Urinary bladder (tissue), 3 donors: ENCODE measurements at regions not wholly inside any gene's neighbourhood (a gene's known extent, or its start where the extent isn't known, plus 50 kb on each side); places are given as distances from the start of the nearest gene placed in this dataset.

Experiments
- DNase-seq: peaks from one replicate; pipeline ENCODE4 v3.0.0-alpha.2; 2015; ENCODE audit errors: extremely low spot score
- H3K27ac ChIP-seq: one replicate; pipeline ENCODE4 v1.5.1; 2013; ENCODE audit warnings: low read depth, mild to moderate bottlenecking, moderate library complexity
- H3K36me3 ChIP-seq: one replicate; pipeline ENCODE4 v1.6.1; 2013; ENCODE audit warnings: mild to moderate bottlenecking, moderate library complexity; ENCODE audit not compliant: insufficient read depth
- H3K4me1 ChIP-seq: one replicate; pipeline ENCODE4 v1.6.1; 2013; ENCODE audit warnings: mild to moderate bottlenecking, moderate library complexity; ENCODE audit not compliant: insufficient read depth
- H3K4me3 ChIP-seq: one replicate; pipeline ENCODE4 v1.5.1; 2013; ENCODE audit warnings: low read depth, low read length
- WGBS: extraction: QIAGEN DNeasy Blood & Tissue Kit; methylation state at CpG from one replicate; pipeline ENCODE4 v1.1.7; 2013; 5-methylcytosine and 5-hydroxymethylcytosine counted together
- donor health status: healthy with polysubstance abuse.
- donor health status: healthy.

DNA sequence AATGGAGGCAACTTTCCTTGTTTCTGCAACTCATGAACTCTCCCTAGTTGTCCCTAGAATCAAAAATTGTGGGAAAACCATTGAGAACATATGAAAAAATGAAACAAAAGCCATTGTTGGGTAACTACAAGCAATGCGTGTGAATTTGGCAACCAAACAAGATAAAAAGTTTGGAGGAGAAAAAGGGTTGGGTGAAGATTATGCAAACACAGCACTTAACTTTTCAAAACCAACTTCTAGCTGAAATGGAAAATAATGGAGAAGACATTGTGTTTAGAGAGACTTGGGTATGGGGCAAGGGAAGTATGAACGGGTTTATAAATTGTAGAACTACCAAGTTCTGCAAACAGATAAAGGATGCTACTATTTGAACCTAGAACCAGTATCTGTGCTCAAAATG, 89.0 kb upstream of the SVIL start:
- Histone ChIP-seq H3K36me3 (no peaks in the 10 kb centered on the region), H3K4me1 (no peaks in the 10 kb centered on the region), H3K27ac (no peak overlapping the region), H3K4me3 (no peak overlapping the region)
- 53% methylated on average over 2 of the region's 2 CpGs for WGBS
- DNase-seq, result no peak

GRCh38 chr10:29722777-29723176, 88.0 kb upstream of the SVIL start:
- no peak for DNase-seq
- 52% methylated on average over 4 of the region's 4 CpGs for WGBS
- Histone ChIP-seq H3K36me3 (no peaks in the 10 kb centered on the region), H3K4me1 (no peaks in the 10 kb centered on the region), H3K4me3 (no peak overlapping the region), H3K27ac (no peak overlapping the region)

- no peaks in the 10 kb centered on the region for H3K4me1 ChIP-seq
- no peak overlapping the region for H3K4me3 ChIP-seq
- H3K36me3 ChIP-seq, result no peaks in the 10 kb centered on the region
- DNase-seq, result no peak
- H3K27ac ChIP-seq, result no peak overlapping the region
Observed at GRCh38 chr10:29720149-29720548, 85.4 kb upstream of the SVIL start.

DNA sequence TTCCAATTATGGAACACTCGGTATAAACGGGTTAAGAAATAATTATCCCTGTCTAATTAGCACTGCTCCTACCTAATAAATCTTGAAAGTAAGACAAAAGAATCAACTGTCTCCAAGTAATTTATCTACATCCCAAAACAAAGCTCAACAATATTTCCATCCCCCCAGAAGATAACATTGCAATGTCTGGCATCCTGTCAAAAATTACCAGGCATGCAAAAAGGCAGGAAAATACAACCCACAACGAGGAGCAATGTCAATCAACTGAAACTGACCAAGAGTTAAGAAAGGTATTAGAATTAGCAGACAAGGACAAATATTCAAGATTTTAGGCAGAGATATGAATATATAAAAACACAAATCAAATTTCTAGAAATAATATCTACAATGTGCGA, 84.5 kb upstream of the SVIL start:
- 75% methylated on average over 4 of the region's 4 CpGs for WGBS
- Histone ChIP-seq H3K4me1 (no peaks in the 10 kb centered on the region), H3K36me3 (no peaks in the 10 kb centered on the region), H3K27ac (no peak overlapping the region), H3K4me3 (no peak overlapping the region)
- DNase-seq, result no peak

- no peak overlapping the region for H3K27ac ChIP-seq
- no peaks in the 10 kb centered on the region for H3K36me3 ChIP-seq
- H3K4me1 ChIP-seq, result no peaks in the 10 kb centered on the region
- no peak overlapping the region for H3K4me3 ChIP-seq
- DNase-seq, result no peak
- WGBS, result 88% methylated on average over 2 of the region's 2 CpGs
Observed at GRCh38 chr10:29715296-29715695, 80.5 kb upstream of the SVIL start.

DNA sequence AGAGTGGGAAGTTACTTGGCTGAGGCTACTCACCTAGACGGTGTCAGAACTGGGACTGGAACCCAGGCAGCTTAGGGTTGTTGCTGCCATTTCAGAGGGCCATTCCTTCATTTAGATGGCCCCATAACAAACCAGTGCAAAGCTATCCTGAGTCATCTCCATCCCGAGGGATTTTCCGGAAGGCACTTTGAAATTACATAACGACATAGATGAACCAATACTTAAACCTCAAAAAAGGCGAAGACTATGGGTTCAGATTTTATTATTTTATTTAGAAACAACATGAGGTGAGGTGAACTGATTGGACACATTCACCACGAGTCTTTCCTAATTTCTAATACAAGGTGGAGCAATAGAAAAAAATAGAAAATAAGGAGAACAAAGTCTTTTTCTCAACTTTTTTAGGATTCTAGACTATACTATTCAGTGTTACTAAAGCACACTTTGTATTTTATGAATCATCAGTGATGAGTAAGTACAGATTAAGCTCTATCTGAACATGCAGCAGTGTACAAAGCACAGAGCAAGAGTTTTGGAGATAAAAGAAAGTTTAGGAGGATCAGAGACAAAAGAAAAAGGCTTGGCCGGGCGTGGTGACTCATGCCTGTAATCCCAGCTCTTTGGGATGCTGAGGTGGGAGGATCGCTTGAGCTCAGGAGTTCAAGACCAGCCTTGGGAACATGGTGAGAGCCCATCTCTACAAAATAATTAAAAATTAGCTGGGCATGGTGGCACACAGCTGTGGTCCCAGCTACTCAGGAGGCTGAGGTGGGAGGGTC, 79.5 kb upstream of the SVIL start:
- DNase-seq, result no peak
- 71% methylated on average over 9 of the region's 9 CpGs for WGBS
- H3K27ac ChIP-seq, result no peak overlapping the region
- H3K36me3 ChIP-seq, result no peaks in the 10 kb centered on the region
- no peaks in the 10 kb centered on the region for H3K4me1 ChIP-seq
- no peak overlapping the region for H3K4me3 ChIP-seq

DNA sequence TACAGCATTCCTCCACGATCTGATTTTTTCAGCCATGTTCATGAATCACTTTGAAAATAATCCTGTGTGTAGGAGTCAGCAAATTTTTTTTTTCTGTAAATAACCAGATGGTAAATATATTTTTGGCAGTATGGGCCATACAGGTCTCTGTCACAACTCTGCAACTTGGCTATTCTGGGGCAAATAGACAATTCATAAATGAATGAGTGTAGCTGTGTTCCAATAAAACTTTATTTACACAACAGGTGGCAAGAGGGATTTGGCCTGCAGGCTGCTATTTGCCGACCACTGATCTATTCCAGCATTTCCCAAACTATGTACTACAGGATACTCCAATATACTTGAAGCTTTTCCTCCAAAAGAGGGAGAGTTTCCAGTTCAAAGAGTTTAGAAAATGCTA, 78.7 kb upstream of the SVIL start:
- Histone ChIP-seq H3K4me1 (no peaks in the 10 kb centered on the region), H3K4me3 (no peak overlapping the region), H3K36me3 (no peaks in the 10 kb centered on the region), H3K27ac (no peak overlapping the region)
- WGBS, result 61% methylated on average over 2 of the region's 2 CpGs
- DNase-seq, result no peak

GRCh38 chr10:29712108-29712507, 77.3 kb upstream of the SVIL start:
- no peak overlapping the region for H3K4me3 ChIP-seq
- H3K27ac ChIP-seq, result no peak overlapping the region
- no peak for DNase-seq
- H3K36me3 ChIP-seq, result no peaks in the 10 kb centered on the region
- H3K4me1 ChIP-seq, result no peaks in the 10 kb centered on the region
- 64% methylated on average over 7 of the region's 7 CpGs for WGBS

DNA sequence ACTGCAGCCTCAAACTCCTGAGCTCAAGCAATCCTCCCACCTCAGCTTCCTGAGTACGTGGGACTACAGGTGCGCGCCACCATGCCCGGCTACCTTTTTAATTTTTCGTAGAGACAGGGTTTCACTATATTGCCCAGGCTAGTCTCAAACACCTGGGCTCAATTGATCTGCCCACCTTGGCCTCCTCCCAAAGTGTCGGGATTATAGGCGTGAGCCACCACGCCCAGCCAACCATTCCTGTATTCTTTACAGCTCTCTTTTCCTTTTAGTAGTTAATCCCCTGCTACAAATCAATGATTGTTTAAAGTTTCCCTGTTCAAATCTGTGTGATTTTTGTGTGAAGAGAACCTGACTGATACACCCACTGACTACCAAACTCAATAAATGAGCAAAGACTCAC, 75.4 kb upstream of the SVIL start:
- 94% methylated on average over 8 of the region's 8 CpGs for WGBS
- Histone ChIP-seq H3K36me3 (no peaks in the 10 kb centered on the region), H3K4me1 (no peaks in the 10 kb centered on the region), H3K27ac (no peak overlapping the region), H3K4me3 (no peak overlapping the region)
- DNase-seq, result no peak

GRCh38 chr10:29709484-29710002, 74.8 kb upstream of the SVIL start:
- no peak overlapping the region for H3K27ac ChIP-seq
- no peak for DNase-seq
- H3K36me3 ChIP-seq, result no peaks in the 10 kb centered on the region
- no peaks in the 10 kb centered on the region for H3K4me1 ChIP-seq
- WGBS, result 81% methylated on average over 13 of the region's 13 CpGs
- no peak overlapping the region for H3K4me3 ChIP-seq

GRCh38 chr10:29703271-29703670, 68.5 kb upstream of the SVIL start:
- H3K4me1 ChIP-seq, result no peaks in the 10 kb centered on the region
- H3K27ac ChIP-seq, result no peak overlapping the region
- WGBS, result 27% methylated on average over 9 of the region's 9 CpGs
- H3K36me3 ChIP-seq, result no peaks in the 10 kb centered on the region
- no peak for DNase-seq
- H3K4me3 ChIP-seq, result no peak overlapping the region

GRCh38 chr10:29702273-29703164, 67.7 kb upstream of the SVIL start:
- WGBS, result 28% methylated on average over 10 of the region's 10 CpGs
- Histone ChIP-seq H3K4me1 (no peaks in the 10 kb centered on the region), H3K27ac (no peak overlapping the region), H3K36me3 (no peaks in the 10 kb centered on the region), H3K4me3 (no peak overlapping the region)
- DNase-seq, result no peak

- Histone ChIP-seq H3K27ac (no peak overlapping the region), H3K4me1 (no peaks in the 10 kb centered on the region)
- WGBS, result 86% methylated on average over 1 of the region's 1 CpG
Observed at GRCh38 chr10:29701306-29701705, 66.5 kb upstream of the SVIL start.

GRCh38 chr10:29699621-29700020, 64.8 kb upstream of the SVIL start:
- DNase-seq, result no peak
- no peaks in the 10 kb centered on the region for H3K36me3 ChIP-seq
- H3K27ac ChIP-seq, result no peak overlapping the region
- H3K4me3 ChIP-seq, result no peak overlapping the region
- WGBS, result 73% methylated on average over 5 of the region's 5 CpGs
- H3K4me1 ChIP-seq, result no peaks in the 10 kb centered on the region

More at GRCh38 chr10:29701306-29701705, 66.5 kb upstream of the SVIL start:
- DNase-seq, result no peak
- no peaks in the 10 kb centered on the region for H3K36me3 ChIP-seq
- no peak overlapping the region for H3K4me3 ChIP-seq
